A549 (cell line): ENCODE measurements at regions not wholly inside any gene's neighbourhood (a gene's known extent, or its start where the extent isn't known, plus 50 kb on each side); places are given as distances from the start of the nearest gene placed in this dataset.

ENCODE experiments used
- ATAC-seq, 2 experiments: fragments of 200-7000 bp in 1 of 2; fragments of >200 bp in 1 of 2; cut with Nextera tagmentation in 1 of 2; cut with Tn5 transposase in 1 of 2; 3 replicates each; pipeline versions ENCODE4 v1.8.0 to v1.9.1; 2018 to 2020; ENCODE audit warnings: mild to moderate bottlenecking in 1 of 2, moderate library complexity in 1 of 2
- CTCF ChIA-PET: fragments of 300-600 bp; sonication (Branson Sonifier 250); formaldehyde crosslinking; extraction: SDS; loops from one replicate; lab custom pipeline; 2021; ENCODE audit warnings: antibody characterized with exemption, inconsistent platforms; lab: Yijun Ruan, JAX
- POLR2A ChIA-PET: fragments of 350-600 bp; formaldehyde crosslinking; extraction: SDS; loops from one replicate; lab custom pipeline; 2021; ENCODE audit warnings: antibody characterized with exemption, inconsistent platforms; lab: Yijun Ruan, JAX
- DNase-seq, 2 experiments: peaks; one replicate each; pipeline versions ENCODE4 v3.0.0 to v3.0.0-alpha.2; 2011 to 2016; ENCODE audit warnings: low read depth in 1 of 2, low spot score in 1 of 2
- FAIRE-seq: peaks from 2 replicates; lab custom pipeline; 2011; peaks lifted over from hg19 to GRCh38; lab: Jason Lieb, UNC
- H3K27ac ChIP-seq, 2 experiments: fragments of >200 bp; sonication (Bioruptor Twin); formaldehyde crosslinking; 3 replicates each; pipeline ENCODE4 v1.5.1; 2016 to 2017
- H3K4me1 ChIP-seq: fragments of >200 bp; sonication (Bioruptor Twin); formaldehyde crosslinking; 3 replicates; pipeline ENCODE4 v1.6.1; 2016
- H3K4me2 ChIP-seq: fragments of >200 bp; sonication (Bioruptor Twin); formaldehyde crosslinking; 3 replicates; pipeline ENCODE4 v1.6.1; 2016
- H3K4me3 ChIP-seq: fragments of >200 bp; sonication (Bioruptor Twin); formaldehyde crosslinking; 3 replicates; pipeline ENCODE4 v1.5.1; 2016
- H3K9me3 ChIP-seq: fragments of >200 bp; sonication (Bioruptor Twin); formaldehyde crosslinking; 3 replicates; pipeline ENCODE4 v1.6.1; 2016
- CBX2 ChIP-seq: fragments of 200-600 bp; sonication (generic); IDR thresholded peaks from 2 replicates; pipeline ENCODE4 v1.6.1; 2016; ENCODE audit warnings: low read depth, mild to moderate bottlenecking, borderline replicate concordance
- CBX8 ChIP-seq: fragments of 200-600 bp; sonication (generic); IDR thresholded peaks from 2 replicates; pipeline ENCODE4 v1.6.1; 2016
- CHD2 ChIP-seq: fragments of 150-350 bp; IDR thresholded peaks from 2 replicates; pipeline ENCODE4 v1.6.1; 2014; ENCODE audit warnings: low read length; ENCODE audit not compliant: partially characterized antibody
- EHMT2 ChIP-seq: fragments of 200-600 bp; sonication (generic); IDR thresholded peaks from 2 replicates; pipeline ENCODE4 v1.6.1; 2016; ENCODE audit warnings: antibody characterized with exemption, low read depth, mild to moderate bottlenecking, moderate library complexity
- EP300 ChIP-seq, 2 experiments: fragments of >200 bp; sonication (Bioruptor Twin); formaldehyde crosslinking; IDR thresholded peaks; 2 replicates in 1 of 2; 3 replicates in 1 of 2; pipeline ENCODE4 v1.6.1; 2016 to 2017
- FOXS1 ChIP-seq: fragments of 250-450 bp; sonication (Bioruptor Pico); IDR thresholded peaks from 2 replicates; pipeline ENCODE4 v1.5.0; 2020; ENCODE audit warnings: mild to moderate bottlenecking, moderate library complexity
- HDAC2 ChIP-seq: fragments of 200-600 bp; sonication (generic); IDR thresholded peaks from 2 replicates; pipeline ENCODE4 v1.6.1; 2016
- HOXA7 ChIP-seq: fragments of 250-450 bp; sonication (Bioruptor Pico); IDR thresholded peaks from 2 replicates; pipeline ENCODE4 v1.5.0; 2020; ENCODE audit warnings: mild to moderate bottlenecking, moderate library complexity
- HOXB13 ChIP-seq: fragments of 250-450 bp; sonication (Bioruptor Pico); IDR thresholded peaks from 2 replicates; pipeline ENCODE4 v1.5.0; 2020; ENCODE audit warnings: low read depth, mild to moderate bottlenecking, moderate library complexity
- HOXB5 ChIP-seq: fragments of 250-450 bp; sonication (Bioruptor Pico); IDR thresholded peaks from 2 replicates; pipeline ENCODE4 v1.5.0; 2020; ENCODE audit warnings: mild to moderate bottlenecking, moderate library complexity
- JUN ChIP-seq, 2 experiments: fragments of >200 bp; sonication (Bioruptor Twin); formaldehyde crosslinking; IDR thresholded peaks; 2 replicates in 1 of 2; 3 replicates in 1 of 2; pipeline ENCODE4 v1.6.1; 2016 to 2017
- JUNB ChIP-seq: fragments of >200 bp; sonication (Bioruptor Twin); formaldehyde crosslinking; IDR thresholded peaks from 2 replicates; pipeline ENCODE4 v1.6.1; 2016
- KDM1A ChIP-seq: fragments of 200-600 bp; sonication (generic); IDR thresholded peaks from 2 replicates; pipeline ENCODE4 v1.6.1; 2016; ENCODE audit warnings: low read depth, mild to moderate bottlenecking
- KDM5A ChIP-seq: fragments of 200-600 bp; sonication (generic); IDR thresholded peaks from 2 replicates; pipeline ENCODE4 v1.6.1; 2016; ENCODE audit warnings: antibody characterized with exemption, mild to moderate bottlenecking
- MAFK ChIP-seq: fragments of 450-650 bp; IDR thresholded peaks from 2 replicates; pipeline ENCODE4 v1.6.1; 2014; ENCODE audit not compliant: partially characterized antibody
- MAZ ChIP-seq: fragments of 150-350 bp; IDR thresholded peaks from 2 replicates; pipeline ENCODE4 v1.6.1; 2014; ENCODE audit warnings: antibody characterized with exemption, low read depth, low read length, borderline replicate concordance
- NFE2L2 ChIP-seq: fragments of 150-350 bp; conservative IDR thresholded peaks from 2 replicates; pipeline ENCODE4 v1.6.1; 2014; ENCODE audit warnings: low read length
- NPAS2 ChIP-seq: fragments of 250-450 bp; sonication (Bioruptor Pico); IDR thresholded peaks from 2 replicates; pipeline ENCODE4 v1.8.0; 2022; ENCODE audit warnings: mild to moderate bottlenecking, moderate library complexity, borderline replicate concordance
- POLR2A ChIP-seq: IDR thresholded peaks from 2 replicates; pipeline ENCODE4 v1.6.1; 2012; ENCODE audit warnings: mild to moderate bottlenecking, low read length
- POLR2AphosphoS2 ChIP-seq: conservative IDR thresholded peaks from 2 replicates; pipeline ENCODE4 v1.6.1; 2012; ENCODE audit warnings: low read length, improper control_type of control experiment, inconsistent platforms
- RAD21 ChIP-seq, 2 experiments: fragments of >200 bp in 1 of 2; sonication (Bioruptor Twin) in 1 of 2; formaldehyde crosslinking in 1 of 2; IDR thresholded peaks in 1 of 2; conservative IDR thresholded peaks in 1 of 2; 2 replicates in 1 of 2; 3 replicates in 1 of 2; pipeline ENCODE4 v1.6.1; 2012 to 2018; ENCODE audit warnings: inconsistent platforms in 1 of 2
- RCOR1 ChIP-seq: fragments of 150-350 bp; IDR thresholded peaks from 2 replicates; pipeline ENCODE4 v1.6.1; 2014; ENCODE audit warnings: antibody characterized with exemption, low read length, low read depth
- SMC3 ChIP-seq: fragments of >200 bp; sonication (Bioruptor Twin); formaldehyde crosslinking; IDR thresholded peaks from 3 replicates; pipeline ENCODE4 v1.6.1; 2018; ENCODE audit warnings: inconsistent platforms
- SREBF2 ChIP-seq: fragments of 450-650 bp; IDR thresholded peaks from 2 replicates; pipeline ENCODE4 v1.6.1; 2014; ENCODE audit warnings: mild to moderate bottlenecking, moderate library complexity
- TP53 ChIP-seq: fragments of 250-450 bp; sonication (Bioruptor Pico); IDR thresholded peaks from 2 replicates; pipeline ENCODE4 v1.5.0; 2021; ENCODE audit warnings: mild to moderate bottlenecking, moderate library complexity
- WGBS: methylation state at CpG from one replicate; pipeline ENCODE4 v1.1.6; 2017; ENCODE audit errors: missing lambda C conversion rate; 5-methylcytosine and 5-hydroxymethylcytosine counted together
- TF ChIP-seq, protein P1 (sequence below): IDR thresholded peaks from 2 replicates; pipeline ENCODE4 v1.6.1; 2012
- TF ChIP-seq, protein P2 (sequence below): fragments of >200 bp; sonication (Bioruptor Twin); formaldehyde crosslinking; IDR thresholded peaks from 3 replicates; pipeline ENCODE4 v1.6.1; 2016
- TF ChIP-seq, protein P3 (sequence below): IDR thresholded peaks from 2 replicates; pipeline ENCODE4 v1.6.1; 2012

DNA sequence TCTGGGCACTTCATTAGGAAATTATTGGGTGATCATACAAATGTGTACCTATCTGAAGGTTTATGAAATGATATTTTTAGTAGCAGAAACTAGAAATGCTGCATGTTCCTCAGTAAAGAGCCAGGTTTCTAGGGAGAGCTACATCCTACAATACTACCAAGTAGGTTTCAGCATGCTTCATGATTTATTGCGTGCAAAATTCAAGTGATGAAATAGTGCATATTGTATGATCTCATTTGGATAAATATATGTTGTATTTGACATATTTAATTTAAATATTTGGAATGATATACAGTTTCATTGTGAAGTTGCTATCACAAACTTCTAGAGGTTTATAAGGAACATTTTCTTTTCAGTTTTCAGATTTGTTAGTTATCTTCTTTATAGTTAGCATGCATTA, 90.5 kb upstream of the GDF10 start:
- no peak for TF ChIP-seq MAFK
- TF ChIP-seq JUNB = no peak
- TF ChIP-seq NPAS2 (CRISPR knock-in tag) = no peak
- TF ChIP-seq JUN (IDR thresholded peaks at IDR 0.05) = no peak
- TF ChIP-seq EP300 (IDR thresholded peaks at IDR 0.05) = no peak
- no peak for TF ChIP-seq EHMT2
- TF ChIP-seq HOXA7 = no peak
- TF ChIP-seq POLR2AphosphoS2 = no peak
- no peak for TF ChIP-seq HOXB5 (CRISPR knock-in tag)
- no peak for TF ChIP-seq RCOR1
- TF ChIP-seq, protein P1, sequence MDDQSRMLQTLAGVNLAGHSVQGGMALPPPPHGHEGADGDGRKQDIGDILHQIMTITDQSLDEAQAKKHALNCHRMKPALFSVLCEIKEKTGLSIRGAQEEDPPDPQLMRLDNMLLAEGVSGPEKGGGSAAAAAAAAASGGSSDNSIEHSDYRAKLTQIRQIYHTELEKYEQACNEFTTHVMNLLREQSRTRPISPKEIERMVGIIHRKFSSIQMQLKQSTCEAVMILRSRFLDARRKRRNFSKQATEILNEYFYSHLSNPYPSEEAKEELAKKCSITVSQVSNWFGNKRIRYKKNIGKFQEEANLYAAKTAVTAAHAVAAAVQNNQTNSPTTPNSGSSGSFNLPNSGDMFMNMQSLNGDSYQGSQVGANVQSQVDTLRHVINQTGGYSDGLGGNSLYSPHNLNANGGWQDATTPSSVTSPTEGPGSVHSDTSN = no peak
- TF ChIP-seq, protein P2, sequence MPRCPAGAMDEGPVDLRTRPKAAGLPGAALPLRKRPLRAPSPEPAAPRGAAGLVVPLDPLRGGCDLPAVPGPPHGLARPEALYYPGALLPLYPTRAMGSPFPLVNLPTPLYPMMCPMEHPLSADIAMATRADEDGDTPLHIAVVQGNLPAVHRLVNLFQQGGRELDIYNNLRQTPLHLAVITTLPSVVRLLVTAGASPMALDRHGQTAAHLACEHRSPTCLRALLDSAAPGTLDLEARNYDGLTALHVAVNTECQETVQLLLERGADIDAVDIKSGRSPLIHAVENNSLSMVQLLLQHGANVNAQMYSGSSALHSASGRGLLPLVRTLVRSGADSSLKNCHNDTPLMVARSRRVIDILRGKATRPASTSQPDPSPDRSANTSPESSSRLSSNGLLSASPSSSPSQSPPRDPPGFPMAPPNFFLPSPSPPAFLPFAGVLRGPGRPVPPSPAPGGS = no peak
- no peak for TF ChIP-seq CHD2
- WGBS = 13% methylated on average over 1 of the region's 1 CpG
- peaks cover 6% of the 10 kb centered on the region; the same call in 1 of the 3 replicates for H3K9me3 ChIP-seq
- ATAC-seq = no peak
- ChIA-PET POLR2A (no interaction called here), CTCF (no interaction called here)
- no peak overlapping the region for H3K27ac ChIP-seq
- no peak overlapping the region for H3K4me3 ChIP-seq
- DNase-seq = no peak
- H3K4me2 ChIP-seq = no peak overlapping the region
- FAIRE-seq = no peak
- peaks cover 4% of the 10 kb centered on the region for H3K4me1 ChIP-seq

DNA sequence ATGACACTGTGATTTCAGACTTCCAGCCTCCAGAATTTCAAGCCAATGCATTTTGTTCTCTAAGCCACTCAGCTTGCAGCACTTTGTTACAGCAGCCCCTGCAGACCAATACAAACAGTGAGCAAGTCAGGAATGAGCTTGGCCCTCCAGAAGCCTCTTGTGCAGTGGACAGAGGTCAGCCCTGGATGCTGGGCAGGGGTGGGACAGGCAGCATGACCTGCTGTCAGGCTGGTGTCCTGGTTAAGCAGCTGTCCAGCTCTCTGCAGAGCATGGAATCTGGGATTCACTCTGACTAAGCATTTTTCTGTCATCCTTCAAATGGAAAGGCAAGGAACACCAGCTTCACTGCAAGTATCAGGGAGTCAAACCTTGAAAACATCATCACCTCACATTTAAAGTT, 85.5 kb upstream of the GDF10 start:
- Histone ChIP-seq H3K9me3 (peaks cover 6% of the 10 kb centered on the region; the same call in 1 of the 3 replicates), H3K4me2 (peak overlapping the region; percentile 4; the same call in 1 of the 3 replicates)
- CTCF ChIA-PET = no interaction called here
- ATAC-seq = peak; percentile 50 to 65; a peak in 4 of 6 replicates
- no peak for FAIRE-seq
- peak in 1 of 2 experiments; percentile 45 for DNase-seq
- TF ChIP-seq TP53 = no peak
- TF ChIP-seq FOXS1 (CRISPR knock-in tag) = no peak
- TF ChIP-seq, protein P3, sequence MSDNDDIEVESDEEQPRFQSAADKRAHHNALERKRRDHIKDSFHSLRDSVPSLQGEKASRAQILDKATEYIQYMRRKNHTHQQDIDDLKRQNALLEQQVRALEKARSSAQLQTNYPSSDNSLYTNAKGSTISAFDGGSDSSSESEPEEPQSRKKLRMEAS = peak; percentile 37; the same call in 1 of the 2 replicates
- no peak for TF ChIP-seq POLR2A
- no peak for TF ChIP-seq SMC3
- no peak for TF ChIP-seq MAZ
- no peak for TF ChIP-seq JUNB
- no peak for TF ChIP-seq CBX8
- no peak for TF ChIP-seq EHMT2
- peak; percentile 56 for TF ChIP-seq NFE2L2
- no peak for TF ChIP-seq HDAC2
- TF ChIP-seq MAFK = peak; percentile 83
- no peak for TF ChIP-seq CBX2
- no peak for TF ChIP-seq RAD21 (conservative IDR thresholded peaks at IDR 0.05 in 1 of 2, IDR thresholded peaks at IDR 0.05 in 1 of 2)
- TF ChIP-seq, all 56 proteins: peak for 3
- H3K27ac ChIP-seq = peak overlapping the region; percentile 15 to 82
- no peak overlapping the region for H3K4me3 ChIP-seq
- POLR2A ChIA-PET = no interaction called here
- peaks cover 10% of the 10 kb centered on the region for H3K4me1 ChIP-seq

DNA sequence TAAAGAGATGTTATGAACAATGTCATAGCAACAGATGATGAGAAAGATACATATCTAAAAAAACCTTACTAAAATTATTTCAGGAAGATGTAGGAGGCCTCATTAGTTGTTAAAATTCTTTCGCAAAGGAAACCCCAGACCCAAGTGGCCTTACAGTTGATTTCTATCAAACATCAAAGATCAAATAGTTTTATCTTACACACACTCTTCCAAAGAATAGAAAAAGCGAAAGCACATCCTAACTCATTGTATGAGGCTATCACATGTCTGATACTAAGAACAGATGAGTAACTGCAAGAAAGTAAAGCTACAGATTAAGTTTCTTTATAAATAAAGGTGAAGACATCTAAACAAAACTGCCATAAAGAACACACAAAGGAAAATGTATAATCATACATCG, 82.9 kb upstream of the GDF10 start:
- CTCF ChIA-PET = no interaction called here
- no peak overlapping the region for H3K4me3 ChIP-seq
- POLR2A ChIA-PET = no interaction called here
- WGBS = 76% methylated on average over 3 of the region's 3 CpGs
- H3K4me2 ChIP-seq = no peak overlapping the region
- FAIRE-seq = no peak
- peaks cover 3% of the 10 kb centered on the region; the same call in 1 of the 3 replicates for H3K9me3 ChIP-seq
- no peak for ATAC-seq
- peaks cover 10% of the 10 kb centered on the region for H3K4me1 ChIP-seq
- no peak overlapping the region for H3K27ac ChIP-seq
- TF ChIP-seq KDM1A = no peak
- TF ChIP-seq HOXB13 (CRISPR knock-in tag) = no peak
- TF ChIP-seq KDM5A = no peak
- TF ChIP-seq SREBF2 = no peak
- no peak for TF ChIP-seq POLR2AphosphoS2
- TF ChIP-seq, protein P1 = no peak
- no peak for DNase-seq
